Renal cortical epithelial cell (primary cell): ENCODE measurements at regions not wholly inside any gene's neighbourhood (a gene's known extent, or its start where the extent isn't known, plus 50 kb on each side); places are given as distances from the start of the nearest gene placed in this dataset.
"Not testable (repeated sequence)": the region's sequence is repeated elsewhere in the genome, so short reads cannot be mapped to it uniquely, and the experiment has no call there.

Experiments
- DNase-seq: peaks from one replicate; pipeline ENCODE4 v3.0.0-alpha.2; 2011; ENCODE audit warnings: low read depth

GRCh38 chr22:23460517-23461031 is 119.5 kb downstream of the IGLL1 start:
- not testable (repeated sequence) for DNase-seq

- DNase-seq, result not testable (repeated sequence)
These were observed 120.2 kb downstream of the IGLL1 start for GRCh38 chr22:23459645-23460516.

DNA sequence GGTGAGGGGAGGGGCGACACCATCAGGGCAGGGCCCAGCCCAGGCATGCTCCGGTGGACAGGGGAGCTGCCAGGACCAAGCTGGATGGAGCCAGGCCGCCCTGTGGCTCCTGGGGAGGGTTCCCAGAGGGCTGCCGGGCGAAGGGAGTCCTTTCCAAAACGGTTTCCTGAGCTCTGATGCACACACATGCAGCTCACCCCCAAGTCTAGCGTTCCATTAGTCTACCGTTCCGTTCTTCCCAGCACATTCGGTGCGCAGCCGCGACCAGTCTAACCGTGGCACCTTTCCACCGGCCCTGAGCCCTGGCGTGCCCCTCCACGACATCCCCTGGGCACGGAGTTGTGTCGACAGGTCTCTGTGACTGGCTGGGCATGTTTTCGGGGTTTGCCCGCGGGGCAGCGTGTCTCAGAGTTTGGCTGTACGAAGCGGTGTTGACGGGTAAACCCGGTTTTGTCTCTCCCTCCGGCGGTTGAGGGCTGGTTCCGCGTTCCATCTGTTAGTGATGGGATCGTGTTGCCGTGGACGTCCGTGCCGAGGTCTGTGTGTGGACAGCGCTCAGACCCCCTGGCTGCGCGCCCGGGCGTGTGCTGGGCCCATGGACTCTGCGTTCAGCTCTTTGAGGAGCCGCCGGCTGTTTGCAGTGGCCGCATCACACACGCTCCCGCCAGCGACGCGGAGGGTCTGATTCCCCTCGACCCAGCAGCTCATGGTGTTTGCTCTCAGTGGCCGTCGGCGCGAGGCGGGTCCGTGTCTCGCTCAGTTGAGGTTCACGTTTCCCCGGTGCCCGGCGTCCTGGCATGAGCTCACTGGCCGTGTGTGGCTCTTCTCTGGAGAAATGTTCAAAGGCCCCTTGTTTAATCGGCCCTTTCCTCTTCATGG is 121.2 kb downstream of the IGLL1 start:
- DNase-seq, result no peak

- DNase-seq, result no peak
These were observed 122.6 kb downstream of the IGLL1 start for GRCh38 chr22:23457380-23457985.

GRCh38 chr22:23456666-23457379 is 123.3 kb downstream of the IGLL1 start:
- DNase-seq, result not testable (repeated sequence)

DNA sequence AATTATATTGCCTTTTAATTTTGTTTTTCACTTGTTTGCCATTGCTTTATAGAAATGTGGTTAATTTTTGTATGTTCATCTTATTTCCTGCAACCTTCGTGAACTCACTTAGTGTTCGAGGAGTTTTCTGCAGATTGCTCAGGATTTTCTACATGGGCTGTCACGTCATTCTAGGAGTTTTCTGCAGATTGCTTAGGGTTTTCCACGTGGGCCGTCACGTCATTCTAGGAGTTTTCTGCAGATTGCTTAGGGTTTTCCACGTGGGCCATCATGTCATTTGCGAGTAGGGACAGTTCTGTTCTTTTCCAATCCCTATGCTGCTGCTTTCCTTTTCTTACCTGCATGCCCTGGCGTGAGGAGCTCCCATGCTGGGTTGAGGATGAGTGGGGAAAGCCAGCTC is 125.7 kb downstream of the IGLL1 start:
- DNase-seq, result not testable (repeated sequence)

DNA sequence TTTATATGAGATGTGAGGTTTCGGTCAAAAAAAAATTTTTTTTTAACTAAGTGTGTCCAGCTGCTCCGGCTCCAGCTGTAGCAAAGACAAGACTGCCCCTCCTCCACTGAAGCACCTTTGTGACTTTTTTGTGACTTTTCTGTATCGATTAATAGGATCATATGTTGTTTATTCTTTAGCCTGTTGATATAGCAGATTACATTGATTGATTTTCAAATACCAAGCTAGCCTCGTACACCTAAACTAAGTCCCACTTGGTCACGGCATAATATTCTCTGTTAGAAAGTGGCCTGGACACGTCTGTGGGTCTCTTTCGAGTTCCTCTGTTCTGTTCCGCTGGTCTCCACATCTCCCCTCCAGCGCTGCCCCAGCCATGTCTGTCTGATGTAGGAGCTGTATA is 126.8 kb downstream of the IGLL1 start:
- DNase-seq, result no peak

GRCh38 chr22:23452231-23453010 is 127.7 kb downstream of the IGLL1 start:
- DNase-seq, result no peak

- not testable (repeated sequence) for DNase-seq
These were observed 128.4 kb downstream of the IGLL1 start for GRCh38 chr22:23451452-23452230.

- not testable (repeated sequence) for DNase-seq
These were observed 129.3 kb downstream of the IGLL1 start for GRCh38 chr22:23450821-23451220.

DNA sequence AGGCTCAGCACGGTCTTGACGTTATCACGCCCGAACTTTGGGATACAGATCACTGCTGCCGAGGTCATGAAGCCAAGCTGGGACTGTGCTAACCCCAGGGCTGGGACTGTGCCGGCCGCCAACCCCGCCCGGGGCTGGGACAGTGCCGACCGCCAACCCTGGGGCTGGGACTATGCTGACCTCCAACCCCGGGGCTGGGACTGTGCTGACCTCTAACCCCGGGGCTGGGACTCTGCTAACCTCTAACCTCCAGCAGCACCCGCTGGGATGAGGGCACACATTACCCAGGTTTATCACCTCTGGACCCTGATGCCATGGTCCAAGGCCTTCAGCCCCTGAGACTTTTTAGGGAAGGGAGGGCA is 129.7 kb downstream of the IGLL1 start:
- no peak for DNase-seq

DNA sequence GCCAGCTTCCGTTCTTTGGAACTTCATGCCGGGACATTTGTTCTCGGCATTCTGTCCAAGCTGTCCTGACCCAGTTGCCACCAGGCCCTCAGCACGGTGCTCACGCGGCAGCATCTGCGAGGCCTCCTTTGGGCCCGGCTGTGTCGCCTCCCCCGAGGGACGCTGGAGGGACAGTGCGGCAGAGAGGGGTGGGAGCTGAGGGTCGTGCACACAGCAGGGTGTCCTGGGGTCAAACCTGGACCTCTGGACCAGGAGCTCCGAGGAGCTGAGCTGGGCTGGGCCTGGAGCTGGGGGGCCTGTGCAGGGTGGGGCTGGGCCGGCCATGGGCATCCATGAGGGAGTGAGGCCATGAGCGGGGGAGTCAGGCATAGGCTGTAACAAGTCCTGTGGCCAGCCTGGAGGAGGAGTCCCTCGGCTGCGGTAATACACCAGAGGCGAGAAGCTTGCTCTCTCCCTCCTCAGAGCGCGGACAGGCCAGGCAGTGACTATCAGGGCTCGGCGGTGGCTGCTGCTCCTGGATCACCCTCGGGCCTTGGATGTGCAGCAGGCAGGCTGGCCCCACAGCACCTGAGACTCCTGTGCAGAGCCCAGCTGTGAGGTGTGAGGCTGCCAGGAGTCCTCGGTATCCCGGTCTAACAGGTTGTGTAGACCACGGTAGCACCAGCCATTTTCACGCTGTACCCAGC is 130.2 kb downstream of the IGLL1 start:
- DNase-seq, result not testable (repeated sequence)

- not testable (repeated sequence) for DNase-seq
These were observed 131.4 kb downstream of the IGLL1 start for GRCh38 chr22:23448499-23449288.

DNA sequence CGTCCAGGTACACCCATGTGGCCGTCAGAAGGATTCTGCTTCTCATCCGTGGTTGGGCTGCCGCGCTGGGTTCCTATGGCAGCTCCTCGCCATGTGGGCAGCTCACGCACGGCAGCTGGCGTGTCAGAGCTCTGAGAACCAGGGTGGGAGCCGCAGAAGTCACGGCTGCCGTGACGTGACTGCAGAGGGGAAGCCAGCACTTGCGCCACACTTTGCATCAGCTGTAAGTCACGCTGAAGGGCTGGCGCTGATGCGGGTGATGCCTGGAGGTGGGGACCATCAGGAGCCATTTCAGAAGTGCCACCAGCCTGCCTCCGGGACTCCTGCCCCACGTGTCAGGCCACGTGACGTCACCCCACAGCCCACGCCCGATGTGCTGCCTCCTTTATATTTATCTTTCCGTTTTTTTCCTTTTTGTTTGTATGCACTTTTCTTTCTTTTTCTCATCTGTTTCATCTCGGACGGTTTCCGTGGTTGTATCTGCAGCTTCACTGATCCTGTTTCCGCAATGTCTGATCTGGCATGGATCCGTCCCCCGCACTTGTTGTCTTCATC is 133.2 kb downstream of the IGLL1 start:
- no peak for DNase-seq

DNA sequence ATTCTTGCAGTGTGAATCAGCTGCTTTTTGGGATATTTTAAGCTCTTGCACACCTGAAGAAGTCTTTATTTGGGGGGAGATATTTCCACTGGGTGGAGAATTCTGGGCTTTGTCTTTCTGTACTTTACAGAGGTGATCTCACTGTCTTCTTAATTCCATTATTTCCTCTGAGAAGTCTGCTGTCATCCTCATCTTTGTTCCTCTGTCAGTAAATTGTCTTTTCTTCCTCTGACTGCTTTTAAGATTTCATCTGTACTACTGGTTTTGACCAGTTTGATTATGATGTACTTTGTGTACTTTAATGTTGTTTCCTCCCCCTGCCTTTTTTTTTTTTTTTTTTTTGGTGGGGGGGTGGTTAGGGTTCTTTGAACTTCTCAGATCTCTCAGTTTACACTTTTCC is 133.9 kb downstream of the IGLL1 start:
- DNase-seq, result not testable (repeated sequence)

GRCh38 chr22:23443905-23444304 is 136.2 kb downstream of the IGLL1 start:
- DNase-seq, result not testable (repeated sequence)

DNA sequence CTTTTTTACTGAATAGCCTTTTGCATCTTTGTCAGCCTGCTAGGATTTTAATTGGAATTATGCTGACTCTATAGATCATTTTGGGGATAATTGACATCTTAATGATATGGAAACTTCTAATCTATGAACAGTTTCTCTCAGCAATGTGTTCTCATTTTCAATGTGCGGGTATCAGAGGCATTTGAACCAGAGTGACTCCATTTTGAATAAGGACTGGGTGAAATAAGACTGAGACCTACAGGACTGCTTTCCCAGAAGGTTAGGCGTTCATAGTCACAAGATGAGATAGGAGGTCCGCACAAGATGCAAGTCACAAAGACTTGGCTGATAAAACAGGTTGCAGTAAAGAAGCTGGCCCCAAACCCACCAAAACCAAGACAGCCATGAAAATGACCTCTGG is 140.5 kb downstream of the IGLL1 start:
- not testable (repeated sequence) for DNase-seq

GRCh38 chr22:23438216-23438615 is 141.9 kb downstream of the IGLL1 start:
- DNase-seq, result no peak
